ENCODE measurements at regions not wholly inside any gene's neighbourhood (a gene's known extent, or its start where the extent isn't known, plus 50 kb on each side); places are given as distances from the start of the nearest gene placed in this dataset.

DNA sequence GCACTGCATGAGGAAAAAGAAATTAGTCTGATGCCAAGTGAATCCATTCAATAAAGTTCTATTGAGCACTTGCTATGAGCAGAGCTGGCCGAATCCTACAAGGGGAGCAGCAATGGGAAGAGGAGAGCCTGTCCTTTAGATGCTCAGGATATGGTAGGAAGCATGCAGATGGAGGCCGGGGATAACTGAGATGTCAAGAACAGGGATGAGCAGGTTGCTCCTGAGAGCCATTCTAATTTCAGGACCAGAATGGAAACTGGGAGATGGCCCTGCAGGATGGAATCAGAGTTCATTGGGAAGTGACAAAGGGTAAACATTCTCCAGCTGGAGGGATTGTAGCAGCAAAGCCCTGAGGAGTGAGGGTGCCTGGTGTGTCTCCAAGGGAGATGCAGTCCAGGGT is 88.0 kb downstream of the CBLN1 start:
- H3K4me3 ChIP-seq (ENCODE audit: insufficient read depth, low read length), result no peak overlapping the region
- H2AFZ ChIP-seq (ENCODE audit: low read length), result no peak overlapping the region
- H3K27ac ChIP-seq (ENCODE audit: low read depth, low read length), result no peak overlapping the region
- no peaks in the 10 kb centered on the region for H3K27me3 ChIP-seq (ENCODE audit: insufficient read depth, low read length)
- no peak for DNase-seq (ENCODE audit: insufficient read length, low spot score, missing footprints)
- no peaks in the 10 kb centered on the region for H3K79me2 ChIP-seq (ENCODE audit: insufficient read depth, low read length)
- H3K36me3 ChIP-seq (ENCODE audit: insufficient read depth, low read length), result no peaks in the 10 kb centered on the region
- no peaks in the 10 kb centered on the region for H4K20me1 ChIP-seq (ENCODE audit: insufficient read depth, low read length)
- no peaks in the 10 kb centered on the region for H3K4me1 ChIP-seq (ENCODE audit: insufficient read depth, low read length)
- no peaks in the 10 kb centered on the region for H3K9me3 ChIP-seq (ENCODE audit: low read depth, low read length)
- H3K4me2 ChIP-seq (ENCODE audit: insufficient read depth, low read length), result no peak overlapping the region
- TF ChIP-seq, protein P1, sequence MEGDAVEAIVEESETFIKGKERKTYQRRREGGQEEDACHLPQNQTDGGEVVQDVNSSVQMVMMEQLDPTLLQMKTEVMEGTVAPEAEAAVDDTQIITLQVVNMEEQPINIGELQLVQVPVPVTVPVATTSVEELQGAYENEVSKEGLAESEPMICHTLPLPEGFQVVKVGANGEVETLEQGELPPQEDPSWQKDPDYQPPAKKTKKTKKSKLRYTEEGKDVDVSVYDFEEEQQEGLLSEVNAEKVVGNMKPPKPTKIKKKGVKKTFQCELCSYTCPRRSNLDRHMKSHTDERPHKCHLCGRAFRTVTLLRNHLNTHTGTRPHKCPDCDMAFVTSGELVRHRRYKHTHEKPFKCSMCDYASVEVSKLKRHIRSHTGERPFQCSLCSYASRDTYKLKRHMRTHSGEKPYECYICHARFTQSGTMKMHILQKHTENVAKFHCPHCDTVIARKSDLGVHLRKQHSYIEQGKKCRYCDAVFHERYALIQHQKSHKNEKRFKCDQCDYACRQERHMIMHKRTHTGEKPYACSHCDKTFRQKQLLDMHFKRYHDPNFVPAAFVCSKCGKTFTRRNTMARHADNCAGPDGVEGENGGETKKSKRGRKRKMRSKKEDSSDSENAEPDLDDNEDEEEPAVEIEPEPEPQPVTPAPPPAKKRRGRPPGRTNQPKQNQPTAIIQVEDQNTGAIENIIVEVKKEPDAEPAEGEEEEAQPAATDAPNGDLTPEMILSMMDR (IDR thresholded peaks at IDR 0.05; ENCODE audit: extremely low read depth, low read depth, low read length), result no peak

DNA sequence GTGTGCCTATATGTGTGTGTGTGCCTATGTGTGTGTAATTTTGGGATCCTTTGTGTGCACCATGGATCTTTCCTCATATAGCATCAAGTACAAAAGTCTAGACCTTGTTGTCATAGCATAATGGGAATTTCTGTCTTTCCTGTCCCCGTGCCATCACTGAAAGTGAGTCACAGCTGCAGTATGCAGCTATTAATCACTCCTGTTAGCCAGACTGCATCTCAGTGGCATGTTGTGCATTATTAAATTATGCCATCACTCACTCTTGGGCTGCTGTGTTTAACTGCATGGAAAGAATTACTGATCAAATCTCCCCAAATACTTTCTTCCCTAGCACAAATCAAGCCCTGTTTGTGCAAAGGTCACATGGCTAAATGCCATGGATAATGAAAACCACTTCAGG is 92.4 kb downstream of the CBLN1 start:
- Histone ChIP-seq H4K20me1 (ENCODE audit: insufficient read depth, low read length) (no peaks in the 10 kb centered on the region), H3K4me3 (ENCODE audit: insufficient read depth, low read length) (no peak overlapping the region), H3K4me2 (ENCODE audit: insufficient read depth, low read length) (no peak overlapping the region), H3K27me3 (ENCODE audit: insufficient read depth, low read length) (no peaks in the 10 kb centered on the region), H3K27ac (ENCODE audit: low read depth, low read length) (no peak overlapping the region), H3K4me1 (ENCODE audit: insufficient read depth, low read length) (no peaks in the 10 kb centered on the region), H3K9me3 (ENCODE audit: low read depth, low read length) (no peaks in the 10 kb centered on the region), H3K36me3 (ENCODE audit: insufficient read depth, low read length) (no peaks in the 10 kb centered on the region), H3K79me2 (ENCODE audit: insufficient read depth, low read length) (no peaks in the 10 kb centered on the region), H2AFZ (ENCODE audit: low read length) (no peak overlapping the region)
- no peak for DNase-seq (ENCODE audit: insufficient read length, low spot score, missing footprints)
- TF ChIP-seq, protein P1 (IDR thresholded peaks at IDR 0.05; ENCODE audit: extremely low read depth, low read depth, low read length), result no peak

DNA sequence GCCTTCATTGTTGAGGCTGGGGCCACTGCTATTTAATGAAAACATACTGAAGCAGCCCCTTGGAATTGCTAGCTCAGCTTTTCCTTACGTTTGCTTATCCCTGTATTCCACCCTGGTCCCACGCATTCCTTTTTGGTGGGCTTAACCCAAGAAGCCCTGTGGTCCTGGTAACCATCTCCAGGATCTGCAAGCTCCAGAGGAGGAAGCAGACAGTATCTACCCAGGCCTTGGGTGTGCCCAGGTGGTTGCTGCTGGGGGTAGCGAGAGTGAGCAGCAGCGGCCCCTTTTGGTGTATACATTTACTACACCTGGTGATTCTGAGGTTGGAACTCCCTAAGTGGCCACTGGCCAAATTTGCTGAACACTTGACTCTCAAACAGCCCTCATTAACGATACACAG is 97.7 kb downstream of the CBLN1 start:
- Histone ChIP-seq H3K79me2 (ENCODE audit: insufficient read depth, low read length) (no peaks in the 10 kb centered on the region), H3K36me3 (ENCODE audit: insufficient read depth, low read length) (no peaks in the 10 kb centered on the region), H3K27ac (ENCODE audit: low read depth, low read length) (no peak overlapping the region), H3K4me1 (ENCODE audit: insufficient read depth, low read length) (no peaks in the 10 kb centered on the region), H2AFZ (ENCODE audit: low read length) (no peak overlapping the region), H3K4me3 (ENCODE audit: insufficient read depth, low read length) (no peak overlapping the region), H3K4me2 (ENCODE audit: insufficient read depth, low read length) (no peak overlapping the region), H4K20me1 (ENCODE audit: insufficient read depth, low read length) (no peaks in the 10 kb centered on the region), H3K27me3 (ENCODE audit: insufficient read depth, low read length) (no peaks in the 10 kb centered on the region), H3K9me3 (ENCODE audit: low read depth, low read length) (no peaks in the 10 kb centered on the region)
- TF ChIP-seq, protein P1 (IDR thresholded peaks at IDR 0.05; ENCODE audit: extremely low read depth, low read depth, low read length), result no peak
- DNase-seq (ENCODE audit: insufficient read length, low spot score, missing footprints), result no peak

DNA sequence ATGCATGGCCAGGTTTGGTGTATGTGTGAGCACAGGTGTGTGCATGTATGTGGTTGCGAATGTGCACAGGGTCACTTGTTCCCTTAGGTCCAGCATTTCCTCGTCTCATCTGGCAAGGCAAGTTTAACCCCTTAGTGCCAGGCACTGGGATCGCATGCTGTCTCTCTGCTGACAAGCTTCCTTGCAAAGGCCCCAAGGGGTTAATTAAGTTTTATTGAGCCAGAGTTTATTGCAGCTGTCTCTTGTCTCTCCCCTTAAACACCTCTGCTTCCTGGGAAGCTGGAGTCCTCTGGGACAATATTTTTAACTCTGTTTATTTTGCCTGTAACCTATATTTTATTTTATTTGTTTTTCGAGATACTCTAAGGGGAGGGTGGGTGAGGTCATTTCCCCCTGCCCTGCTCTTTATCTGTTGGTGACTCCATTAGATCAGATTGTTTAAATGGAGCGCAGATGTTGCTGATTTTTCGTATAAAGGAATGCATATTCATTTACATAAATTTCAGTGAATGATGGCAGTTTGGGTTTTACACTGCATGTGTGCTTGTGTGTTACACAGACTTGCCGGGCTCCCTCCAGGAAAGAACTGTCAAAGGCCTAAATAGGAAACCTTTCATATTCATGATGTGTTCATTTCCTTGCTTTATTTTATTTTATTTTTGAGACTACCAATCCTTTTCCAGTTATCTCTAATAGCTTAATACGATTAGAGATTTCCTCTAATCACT is 99.7 kb downstream of the CBLN1 start:
- Histone ChIP-seq H4K20me1 (ENCODE audit: insufficient read depth, low read length) (no peaks in the 10 kb centered on the region), H3K79me2 (ENCODE audit: insufficient read depth, low read length) (no peaks in the 10 kb centered on the region), H3K4me2 (ENCODE audit: insufficient read depth, low read length) (no peak overlapping the region), H3K36me3 (ENCODE audit: insufficient read depth, low read length) (no peaks in the 10 kb centered on the region), H3K9me3 (ENCODE audit: low read depth, low read length) (no peaks in the 10 kb centered on the region), H3K4me3 (ENCODE audit: insufficient read depth, low read length) (no peak overlapping the region), H3K27me3 (ENCODE audit: insufficient read depth, low read length) (no peaks in the 10 kb centered on the region), H3K4me1 (ENCODE audit: insufficient read depth, low read length) (no peaks in the 10 kb centered on the region), H3K27ac (ENCODE audit: low read depth, low read length) (no peak overlapping the region), H2AFZ (ENCODE audit: low read length) (no peak overlapping the region)
- TF ChIP-seq, protein P1 (IDR thresholded peaks at IDR 0.05; ENCODE audit: extremely low read depth, low read depth, low read length), result no peak
- DNase-seq (ENCODE audit: insufficient read length, low spot score, missing footprints), result no peak
